Loucy (cell line): ENCODE measurements at regions not wholly inside any gene's neighbourhood (a gene's known extent, or its start where the extent isn't known, plus 50 kb on each side); places are given as distances from the start of the nearest gene placed in this dataset.

Source experiments
- H2AFZ ChIP-seq: fragments of 200-600 bp; sonication (generic); 2 replicates; pipeline ENCODE4 v1.6.0; 2016; ENCODE audit warnings: antibody characterized with exemption, mild to moderate bottlenecking, low read length, moderate library complexity
- H3F3A ChIP-seq: fragments of 200-600 bp; 2 replicates; pipeline ENCODE4 v1.6.0; 2016; ENCODE audit warnings: antibody characterized with exemption, low read depth, mild to moderate bottlenecking
- H3K27me3 ChIP-seq: fragments of 200-600 bp; sonication (generic); 2 replicates; pipeline ENCODE4 v1.6.1; 2014; ENCODE audit warnings: low read length, mild to moderate bottlenecking; ENCODE audit not compliant: insufficient read depth, poor library complexity, severe bottlenecking
- H3K36me3 ChIP-seq: fragments of 200-600 bp; sonication (generic); 2 replicates; pipeline ENCODE4 v1.6.1; 2016; ENCODE audit warnings: low read length; ENCODE audit not compliant: insufficient read depth
- H3K4me1 ChIP-seq: fragments of 200-600 bp; sonication (generic); 2 replicates; pipeline ENCODE4 v1.5.1; 2014; ENCODE audit warnings: low read length, mild to moderate bottlenecking; ENCODE audit not compliant: insufficient read depth, poor library complexity, severe bottlenecking
- H3K4me2 ChIP-seq: fragments of 200-600 bp; sonication (generic); 2 replicates; pipeline ENCODE4 v1.6.0; 2014; ENCODE audit warnings: antibody characterized with exemption, low read length, low read depth, mild to moderate bottlenecking; ENCODE audit not compliant: poor library complexity, severe bottlenecking
- H3K4me3 ChIP-seq: fragments of 200-600 bp; sonication (generic); 2 replicates; pipeline ENCODE4 v1.5.1; 2014; ENCODE audit warnings: low read length, mild to moderate bottlenecking, mixed read lengths; ENCODE audit not compliant: poor library complexity, severe bottlenecking
- H3K79me2 ChIP-seq: fragments of 200-600 bp; sonication (generic); 2 replicates; pipeline ENCODE4 v1.6.1; 2014; ENCODE audit warnings: low read length; ENCODE audit not compliant: insufficient read depth
- H3K9ac ChIP-seq: fragments of 200-600 bp; sonication (generic); 2 replicates; pipeline ENCODE4 v1.6.0; 2014; ENCODE audit warnings: mild to moderate bottlenecking, low read depth, low read length, moderate library complexity; ENCODE audit not compliant: poor library complexity, severe bottlenecking
- H3K9me2 ChIP-seq: fragments of 200-600 bp; sonication (generic); replicated peaks from 2 replicates; pipeline ENCODE4 v1.6.1; 2016; ENCODE audit warnings: low read depth, low read length, mixed read lengths
- H3K9me3 ChIP-seq: fragments of 200-600 bp; sonication (generic); 2 replicates; pipeline ENCODE4 v1.6.1; 2014; ENCODE audit warnings: mild to moderate bottlenecking, antibody characterized with exemption, low read length, low read depth; ENCODE audit not compliant: insufficient read depth
- H4K20me1 ChIP-seq: fragments of 200-600 bp; sonication (generic); 2 replicates; pipeline ENCODE4 v1.6.0; 2014; ENCODE audit warnings: antibody characterized with exemption, low read length, mild to moderate bottlenecking; ENCODE audit not compliant: insufficient read depth, poor library complexity, severe bottlenecking
- CTCF ChIP-seq: fragments of 200-600 bp; sonication (generic); conservative IDR thresholded peaks from 2 replicates; pipeline ENCODE4 v1.5.1; 2014; ENCODE audit warnings: mild to moderate bottlenecking, antibody characterized with exemption, low read length
- EZH2phosphoT487 ChIP-seq: fragments of 200-600 bp; IDR thresholded peaks from 2 replicates; pipeline ENCODE4 v1.6.1; 2018; ENCODE audit warnings: antibody characterized with exemption, mild to moderate bottlenecking, moderate library complexity, borderline replicate concordance

DNA sequence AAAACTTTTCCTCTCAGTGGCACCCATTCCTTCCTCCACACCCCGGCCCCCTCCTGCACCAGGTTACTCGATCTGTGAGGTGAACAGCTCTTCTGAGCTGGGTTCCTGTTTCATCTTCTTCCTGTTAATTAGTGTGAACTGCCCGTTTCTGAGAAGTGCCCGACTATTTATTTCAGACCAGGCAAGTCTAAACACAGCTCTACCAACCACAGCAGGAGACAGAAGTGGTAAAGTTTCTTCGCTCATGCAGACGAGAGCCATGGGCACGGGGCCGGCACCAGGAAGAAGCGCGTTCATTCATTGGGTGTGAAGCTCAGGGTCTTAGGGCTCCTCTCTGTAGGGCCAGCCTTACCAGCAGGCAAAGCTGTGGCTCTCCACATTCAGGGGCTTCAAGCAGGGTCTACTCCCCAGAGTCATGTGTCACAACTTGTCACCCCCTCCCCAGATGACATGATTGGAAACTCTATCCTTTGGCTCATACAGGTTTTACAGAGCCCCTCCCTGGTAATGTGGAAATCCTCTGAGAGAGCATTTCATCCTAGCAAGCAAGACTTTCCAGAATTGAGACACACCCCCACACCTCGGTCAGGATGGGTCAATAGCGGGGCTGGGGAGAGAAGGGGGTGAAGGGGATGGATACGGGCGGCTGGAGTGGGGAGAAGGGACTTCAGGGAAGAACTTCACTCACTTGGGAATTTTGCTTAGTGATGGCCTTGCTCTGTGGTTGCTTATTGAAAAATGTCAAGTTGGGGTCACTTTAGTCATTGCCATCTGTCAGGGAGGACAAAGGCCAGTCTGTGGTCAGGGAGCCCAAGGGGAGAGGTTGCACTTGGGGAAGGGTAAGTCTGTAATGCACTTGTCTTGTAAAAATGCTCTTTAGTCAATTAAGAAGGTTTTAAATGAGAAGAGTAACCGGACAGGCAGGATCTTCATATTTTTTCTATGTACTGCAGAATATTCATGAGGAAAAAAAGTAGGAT is 121.6 kb upstream of the TRIM2 start:
- H3K36me3 ChIP-seq: no peaks in the 10 kb centered on the region
- no peaks in the 10 kb centered on the region for H3K9me3 ChIP-seq
- no peaks in the 10 kb centered on the region for H3F3A ChIP-seq
- peak overlapping the region; percentile 86 for H2AFZ ChIP-seq
- H4K20me1 ChIP-seq: no peaks in the 10 kb centered on the region
- peak overlapping the region; percentile 60 for H3K9ac ChIP-seq
- H3K4me3 ChIP-seq: peak overlapping the region; percentile 26
- no peaks in the 10 kb centered on the region for H3K9me2 ChIP-seq
- H3K4me2 ChIP-seq: peak overlapping the region; percentile 52
- peaks cover 60% of the 10 kb centered on the region for H3K4me1 ChIP-seq
- TF ChIP-seq CTCF (no peak), EZH2phosphoT487 (no peak)
- H3K79me2 ChIP-seq: no peaks in the 10 kb centered on the region
- H3K27me3 ChIP-seq: no peaks in the 10 kb centered on the region

DNA sequence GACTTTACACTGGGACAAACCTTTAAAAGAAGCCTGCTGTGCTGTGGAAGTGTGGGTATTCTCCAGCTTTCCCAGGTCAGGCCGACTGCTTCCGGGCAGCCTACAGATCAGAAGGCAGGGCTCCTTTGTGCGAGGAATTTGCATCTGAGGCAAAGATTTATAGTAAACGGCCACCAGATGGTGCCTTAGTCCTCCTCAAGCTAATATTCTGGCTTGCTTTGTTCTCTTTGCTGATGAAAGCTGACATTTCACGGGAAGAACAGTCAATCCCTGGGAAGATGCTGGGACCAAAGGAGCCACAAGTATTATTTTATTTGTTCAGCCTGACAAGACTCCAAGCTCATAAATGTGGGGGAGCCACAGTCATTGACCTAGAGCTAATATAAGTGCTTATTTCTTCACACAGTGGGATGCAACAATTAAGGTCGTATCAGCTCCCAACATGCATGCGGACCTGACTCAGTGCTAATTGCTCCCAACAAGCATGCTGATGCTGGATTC is 120.7 kb upstream of the TRIM2 start:
- no peaks in the 10 kb centered on the region for H3F3A ChIP-seq
- peak overlapping the region; percentile 86 for H2AFZ ChIP-seq
- no peaks in the 10 kb centered on the region for H3K9me3 ChIP-seq
- no peaks in the 10 kb centered on the region for H3K79me2 ChIP-seq
- TF ChIP-seq CTCF: peak; percentile 79
- TF ChIP-seq EZH2phosphoT487: no peak
- no peaks in the 10 kb centered on the region for H3K27me3 ChIP-seq
- peaks cover 60% of the 10 kb centered on the region for H3K4me1 ChIP-seq
- H3K4me3 ChIP-seq: peak overlapping the region; percentile 26
- peak overlapping the region; percentile 60 for H3K9ac ChIP-seq
- no peaks in the 10 kb centered on the region for H3K36me3 ChIP-seq
- peak overlapping the region; percentile 52 for H3K4me2 ChIP-seq
- no peaks in the 10 kb centered on the region for H4K20me1 ChIP-seq
- no peaks in the 10 kb centered on the region for H3K9me2 ChIP-seq

- H3K36me3 ChIP-seq: no peaks in the 10 kb centered on the region
- no peaks in the 10 kb centered on the region for H3K9me2 ChIP-seq
- no peak overlapping the region for H3K4me3 ChIP-seq
- H4K20me1 ChIP-seq: no peaks in the 10 kb centered on the region
- peak overlapping the region; percentile 38; the same call in 1 of the 2 replicates for H2AFZ ChIP-seq
- TF ChIP-seq CTCF: no peak
- no peak for TF ChIP-seq EZH2phosphoT487
- H3K4me2 ChIP-seq: no peak overlapping the region
- no peaks in the 10 kb centered on the region for H3K27me3 ChIP-seq
- no peak overlapping the region for H3K9ac ChIP-seq
- H3K4me1 ChIP-seq: peaks cover 65% of the 10 kb centered on the region
- no peaks in the 10 kb centered on the region for H3K9me3 ChIP-seq
- no peaks in the 10 kb centered on the region for H3F3A ChIP-seq
- H3K79me2 ChIP-seq: no peaks in the 10 kb centered on the region
These were observed 119.8 kb upstream of the TRIM2 start for GRCh38 chr4:153084224-153084979.
